Natural killer cell (primary cell): ENCODE measurements at regions not wholly inside any gene's neighbourhood (a gene's known extent, or its start where the extent isn't known, plus 50 kb on each side); places are given as distances from the start of the nearest gene placed in this dataset.

ENCODE experiments used
- ATAC-seq, 3 donors: fragments of 150-1000 bp in 2 of 3; fragments of 200-7000 bp in 1 of 3; cut with Tn5 transposase; 1 replicate in 1 of 3; 2 replicates in 2 of 3; pipeline ENCODE4 v1.10.0; 2021; ENCODE audit warnings: mild to moderate bottlenecking in 2 of 3, moderate library complexity in 2 of 3
- DNase-seq, 2 donors: peaks; one replicate each; pipeline versions ENCODE4 v3.0.0 to v3.0.0-alpha.2; 2013 to 2021; ENCODE audit warnings: mixed read lengths in 1 of 2
- H3K27ac ChIP-seq: one replicate; pipeline ENCODE4 v1.5.1; 2013; ENCODE audit warnings: mild to moderate bottlenecking, low read length
- H3K27me3 ChIP-seq: one replicate; pipeline ENCODE4 v1.6.1; 2013; ENCODE audit warnings: low read length; ENCODE audit not compliant: control insufficient read depth, insufficient read depth
- H3K36me3 ChIP-seq: one replicate; pipeline ENCODE4 v1.6.1; 2013; ENCODE audit warnings: low read length; ENCODE audit not compliant: control insufficient read depth, insufficient read depth
- H3K4me1 ChIP-seq: one replicate; pipeline ENCODE4 v1.6.1; 2013; ENCODE audit warnings: low read length; ENCODE audit not compliant: control insufficient read depth, insufficient read depth
- H3K4me3 ChIP-seq: one replicate; pipeline ENCODE4 v1.5.1; 2013; ENCODE audit warnings: low read length
- H3K9me3 ChIP-seq: one replicate; pipeline ENCODE4 v1.6.1; 2013; ENCODE audit warnings: low read length; ENCODE audit not compliant: control insufficient read depth, insufficient read depth
- H3K27ac Mint-ChIP-seq, 2 donors: one replicate each; pipeline ENCODE4 v1.8.0; 2022; ENCODE audit warnings: mild to moderate bottlenecking in 2 of 2, mixed read lengths in 2 of 2, moderate library complexity in 1 of 2
- H3K27me3 Mint-ChIP-seq, 2 donors: one replicate each; pipeline ENCODE4 v1.8.0; 2022; ENCODE audit warnings: low read depth in 2 of 2, mixed read lengths in 2 of 2
- H3K36me3 Mint-ChIP-seq: one replicate; pipeline ENCODE4 v1.8.0; 2022; ENCODE audit warnings: mixed read lengths
- H3K4me1 Mint-ChIP-seq, 2 donors: one replicate each; pipeline ENCODE4 v1.8.0; 2022; ENCODE audit warnings: mixed read lengths in 2 of 2
- H3K4me3 Mint-ChIP-seq: one replicate; pipeline ENCODE4 v1.8.0; 2022; ENCODE audit warnings: mild to moderate bottlenecking, moderate library complexity, mixed read lengths
- H3K9me3 Mint-ChIP-seq, 2 donors: one replicate each; pipeline ENCODE4 v1.8.0; 2022; ENCODE audit warnings: mixed read lengths in 2 of 2
- CTCF ChIP-seq: fragments of 200-600 bp; IDR thresholded peaks from one replicate; pipeline ENCODE4 v1.8.0; 2022; ENCODE audit warnings: antibody characterized with exemption
- WGBS: methylation state at CpG from one replicate; pipeline ENCODE4 v1.1.7; 2013; ENCODE audit warnings: missing lambda C conversion rate; ENCODE audit not compliant: insufficient coverage; 5-methylcytosine and 5-hydroxymethylcytosine counted together
- intact Hi-C: fragments of 100-400 bp; cut with micrococcal nuclease; formaldehyde crosslinking; loops from one replicate; pipeline ENCODE4 v1.14.2; 2022

GRCh38 chr20:10854976-10855375 lies 181.2 kb upstream of the JAG1 start:
- no peaks in the 10 kb centered on the region for H3K4me1 ChIP-seq
- intact Hi-C loops: no loop called here
- no peak overlapping the region for H3K4me3 Mint-ChIP-seq
- no peaks in the 10 kb centered on the region for H3K27me3 ChIP-seq
- 91% methylated on average over 2 of the region's 2 CpGs for WGBS
- no peak overlapping the region for H3K27ac ChIP-seq
- H3K27ac Mint-ChIP-seq: no peak overlapping the region
- peaks cover 0 to 6% of the 10 kb centered on the region in 2 donors for H3K9me3 Mint-ChIP-seq
- H3K36me3 Mint-ChIP-seq: no peaks in the 10 kb centered on the region
- no peaks in the 10 kb centered on the region for H3K36me3 ChIP-seq
- H3K4me3 ChIP-seq: no peak overlapping the region
- peaks cover 0 to 6% of the 10 kb centered on the region in 2 donors for H3K27me3 Mint-ChIP-seq
- DNase-seq (no peak), ATAC-seq (no peak)
- no peak for TF ChIP-seq CTCF
- no peaks in the 10 kb centered on the region for H3K9me3 ChIP-seq
- H3K4me1 Mint-ChIP-seq: no peaks in the 10 kb centered on the region

- Mint-ChIP-seq H3K9me3 (peaks cover 0 to 6% of the 10 kb centered on the region in 2 donors), H3K27ac (no peak overlapping the region), H3K27me3 (peaks cover 0 to 6% of the 10 kb centered on the region in 2 donors), H3K4me3 (no peak overlapping the region), H3K4me1 (no peaks in the 10 kb centered on the region), H3K36me3 (no peaks in the 10 kb centered on the region)
- no peak for TF ChIP-seq CTCF
- Histone ChIP-seq H3K4me3 (no peak overlapping the region), H3K27ac (no peak overlapping the region), H3K4me1 (no peaks in the 10 kb centered on the region), H3K36me3 (no peaks in the 10 kb centered on the region), H3K27me3 (no peaks in the 10 kb centered on the region), H3K9me3 (no peaks in the 10 kb centered on the region)
- no peak for DNase-seq
- ATAC-seq: no peak
- intact Hi-C loops: no loop called here
Observed at GRCh38 chr20:10855778-10856177, 182.0 kb upstream of the JAG1 start.

GRCh38 chr20:10856237-10857015 lies 182.6 kb upstream of the JAG1 start:
- no peaks in the 10 kb centered on the region for H3K27me3 ChIP-seq
- no peaks in the 10 kb centered on the region for H3K36me3 Mint-ChIP-seq
- intact Hi-C loops: no loop called here
- H3K9me3 Mint-ChIP-seq: peaks cover 0 to 6% of the 10 kb centered on the region in 2 donors
- no peaks in the 10 kb centered on the region for H3K9me3 ChIP-seq
- ATAC-seq (no peak), DNase-seq (no peak)
- H3K27ac Mint-ChIP-seq: no peak overlapping the region
- no peaks in the 10 kb centered on the region for H3K36me3 ChIP-seq
- no peaks in the 10 kb centered on the region for H3K4me1 Mint-ChIP-seq
- no peak overlapping the region for H3K4me3 Mint-ChIP-seq
- no peak for TF ChIP-seq CTCF
- H3K4me1 ChIP-seq: no peaks in the 10 kb centered on the region
- peaks cover 0 to 6% of the 10 kb centered on the region in 2 donors for H3K27me3 Mint-ChIP-seq
- H3K27ac ChIP-seq: no peak overlapping the region
- 78% methylated on average over 1 of the region's 1 CpG for WGBS
- no peak overlapping the region for H3K4me3 ChIP-seq
